Upper lobe of left lung (tissue), 4 donors: ENCODE measurements at regions not wholly inside any gene's neighbourhood (a gene's known extent, or its start where the extent isn't known, plus 50 kb on each side); places are given as distances from the start of the nearest gene placed in this dataset.

Source experiments
- EP300 ChIP-seq, 4 donors: sonication (generic); formaldehyde crosslinking; IDR thresholded peaks; one replicate each; pipeline ENCODE4 v1.5.1; 2017; ENCODE audit warnings: antibody characterized with exemption in 4 of 4, control low read depth in 2 of 4
- POLR2A ChIP-seq, 4 donors: fragments of 450-650 bp; IDR thresholded peaks; one replicate each; pipeline ENCODE4 v1.5.1; 2016 to 2017; ENCODE audit warnings: antibody characterized with exemption in 4 of 4, mild to moderate bottlenecking in 2 of 4
- POLR2AphosphoS5 ChIP-seq, 2 donors: sonication (generic); formaldehyde crosslinking; IDR thresholded peaks; one replicate each; pipeline ENCODE4 v1.5.1; 2017; ENCODE audit warnings: antibody characterized with exemption in 2 of 2
- TF ChIP-seq, protein P1 (sequence below), 6 experiments: fragments of 450-650 bp in 4 of 6; fragments of 200-600 bp in 2 of 6; sonication (generic) in 2 of 6; IDR thresholded peaks; one replicate each; pipeline ENCODE4 v1.5.1; 2016 to 2019; ENCODE audit warnings: antibody characterized with exemption in 6 of 6

GRCh38 chr11:87397011-87397865, 359.5 kb downstream of the TMEM135 start:
- TF ChIP-seq POLR2A (IDR thresholded peaks at IDR 0.05) (no peak), EP300 (IDR thresholded peaks at IDR 0.05) (no peak), POLR2AphosphoS5 (IDR thresholded peaks at IDR 0.05) (no peak)
- TF ChIP-seq, protein P1, sequence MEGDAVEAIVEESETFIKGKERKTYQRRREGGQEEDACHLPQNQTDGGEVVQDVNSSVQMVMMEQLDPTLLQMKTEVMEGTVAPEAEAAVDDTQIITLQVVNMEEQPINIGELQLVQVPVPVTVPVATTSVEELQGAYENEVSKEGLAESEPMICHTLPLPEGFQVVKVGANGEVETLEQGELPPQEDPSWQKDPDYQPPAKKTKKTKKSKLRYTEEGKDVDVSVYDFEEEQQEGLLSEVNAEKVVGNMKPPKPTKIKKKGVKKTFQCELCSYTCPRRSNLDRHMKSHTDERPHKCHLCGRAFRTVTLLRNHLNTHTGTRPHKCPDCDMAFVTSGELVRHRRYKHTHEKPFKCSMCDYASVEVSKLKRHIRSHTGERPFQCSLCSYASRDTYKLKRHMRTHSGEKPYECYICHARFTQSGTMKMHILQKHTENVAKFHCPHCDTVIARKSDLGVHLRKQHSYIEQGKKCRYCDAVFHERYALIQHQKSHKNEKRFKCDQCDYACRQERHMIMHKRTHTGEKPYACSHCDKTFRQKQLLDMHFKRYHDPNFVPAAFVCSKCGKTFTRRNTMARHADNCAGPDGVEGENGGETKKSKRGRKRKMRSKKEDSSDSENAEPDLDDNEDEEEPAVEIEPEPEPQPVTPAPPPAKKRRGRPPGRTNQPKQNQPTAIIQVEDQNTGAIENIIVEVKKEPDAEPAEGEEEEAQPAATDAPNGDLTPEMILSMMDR (IDR thresholded peaks at IDR 0.05): no peak
